Fibroblast of the aortic adventitia (primary cell): ENCODE measurements at regions not wholly inside any gene's neighbourhood (a gene's known extent, or its start where the extent isn't known, plus 50 kb on each side); places are given as distances from the start of the nearest gene placed in this dataset.

Source experiments
- DNase-seq: peaks from one replicate; pipeline ENCODE4 v3.0.0-alpha.2; 2010; ENCODE audit warnings: low read depth
- H3K4me3 ChIP-seq: 2 replicates; pipeline ENCODE4 v1.5.1; 2011; ENCODE audit warnings: low read depth, mild to moderate bottlenecking, control low read depth, low read length, moderate library complexity
- CTCF ChIP-seq: IDR thresholded peaks from 2 replicates; pipeline ENCODE4 v1.5.1; 2011; ENCODE audit warnings: mild to moderate bottlenecking, low read length, control low read depth, inconsistent platforms; ENCODE audit not compliant: insufficient read depth

GRCh38 chr2:187985923-187986322, 305.8 kb upstream of the GULP1 start:
- no peak overlapping the region for H3K4me3 ChIP-seq
- peak; percentile 53 for DNase-seq
- no peak for TF ChIP-seq CTCF

- TF ChIP-seq CTCF: no peak
- no peak overlapping the region for H3K4me3 ChIP-seq
- peak; percentile 20 for DNase-seq
These were observed 305.1 kb upstream of the GULP1 start for GRCh38 chr2:187986390-187987105.

GRCh38 chr2:187988348-187988747, 303.3 kb upstream of the GULP1 start:
- H3K4me3 ChIP-seq: no peak overlapping the region
- no peak for TF ChIP-seq CTCF
- DNase-seq: no peak

GRCh38 chr2:187989925-187990623, 301.6 kb upstream of the GULP1 start:
- no peak overlapping the region for H3K4me3 ChIP-seq
- DNase-seq: no peak
- TF ChIP-seq CTCF: no peak

- no peak for DNase-seq
- TF ChIP-seq CTCF: no peak
- no peak overlapping the region for H3K4me3 ChIP-seq
These were observed 300.3 kb upstream of the GULP1 start for GRCh38 chr2:187991389-187991788.

- DNase-seq: peak; percentile 7
- H3K4me3 ChIP-seq: no peak overlapping the region
- no peak for TF ChIP-seq CTCF
These were observed 297.0 kb upstream of the GULP1 start for GRCh38 chr2:187994464-187995331.
